HCT116 (cell line): ENCODE measurements at regions not wholly inside any gene's neighbourhood (a gene's known extent, or its start where the extent isn't known, plus 50 kb on each side); places are given as distances from the start of the nearest gene placed in this dataset.

Experiments
- ATAC-seq: fragments of 200-7000 bp; cut with Tn5 transposase; 2 replicates; pipeline ENCODE4 v1.9.1; 2020; ENCODE audit warnings: mild to moderate bottlenecking, moderate library complexity
- BruUV-seq: library from RNA; stranded (reverse); fragments of 400-500 nt; replicated peaks from 2 replicates; lab custom pipeline; 2021; lab: Mats Ljungman, UMichigan
- CTCF ChIA-PET: fragments of 300-600 bp; sonication (Branson Sonifier 250); formaldehyde crosslinking; loops from one replicate; lab custom pipeline; 2021; ENCODE audit warnings: antibody characterized with exemption; lab: Charles Lee
- POLR2A ChIA-PET: fragments of 300-600, 350-600 bp; sonication (Branson Sonifier 250); formaldehyde crosslinking; loops from one replicate; lab custom pipeline; 2021; ENCODE audit warnings: antibody characterized with exemption; lab: Charles Lee
- RAD21 ChIA-PET, 2 experiments: fragments of 300-600 bp; sonication (Branson Sonifier 250); formaldehyde crosslinking; loops; one replicate each; lab custom pipeline; 2023; ENCODE audit warnings: low total read pairs in 2 of 2; ENCODE audit not compliant: uncharacterized antibody in 2 of 2, unreplicated experiment in 2 of 2, low non-redundant PET in 1 of 2; lab: Charles Lee
- DNase-seq: peaks from one replicate; pipeline ENCODE4 v3.0.0-alpha.2; 2010; ENCODE audit warnings: low read depth, low spot score
- H2AFZ ChIP-seq: fragments of 200-600 bp; shearing (Covaris generic), sonication (generic); 2 replicates; pipeline ENCODE4 v1.6.1; 2017; ENCODE audit warnings: low read depth, mixed run types, mixed read lengths, antibody characterized with exemption, low read length; ENCODE audit not compliant: poor library complexity, severe bottlenecking
- H3K27ac ChIP-seq: 2 replicates; pipeline ENCODE4 v1.5.1; 2012; ENCODE audit warnings: low read depth, low read length
- H3K27me3 ChIP-seq: fragments of 200-600 bp; sonication (generic); 2 replicates; pipeline ENCODE4 v1.6.1; 2016; ENCODE audit warnings: mixed run types, low read length, mixed read lengths; ENCODE audit not compliant: insufficient read depth
- H3K36me3 ChIP-seq, 2 experiments: fragments of 200-500 bp in 1 of 2; fragments of 200-600 bp in 1 of 2; sonication (Bioruptor generic) in 1 of 2; sonication (generic) in 1 of 2; 2 replicates each; pipeline versions ENCODE4 v1.5.1 to v1.6.1; 2014 to 2016; ENCODE audit warnings: low read length in 2 of 2, inconsistent platforms in 1 of 2, mixed read lengths in 1 of 2, mixed run types in 1 of 2; ENCODE audit not compliant: insufficient read depth in 2 of 2, control insufficient read depth in 1 of 2
- H3K4me1 ChIP-seq, 2 experiments: fragments of 200-600 bp in 1 of 2; sonication (generic) in 1 of 2; 2 replicates each; pipeline versions ENCODE4 v1.5.1 to v1.6.1; 2012 to 2017; ENCODE audit warnings: low read length in 2 of 2, inconsistent platforms in 1 of 2, mild to moderate bottlenecking in 1 of 2, mixed read lengths in 1 of 2, mixed run types in 1 of 2, moderate library complexity in 1 of 2; ENCODE audit not compliant: insufficient read depth in 2 of 2, control insufficient read depth in 1 of 2
- H3K4me2 ChIP-seq: fragments of 200-600 bp; sonication (generic); 2 replicates; pipeline ENCODE4 v1.6.1; 2017; ENCODE audit warnings: mixed run types, low read length, mixed read lengths
- H3K4me3 ChIP-seq, 2 experiments: fragments of 200-600 bp in 1 of 2; sonication (generic) in 1 of 2; replicated peaks in 1 of 2; 2 replicates each; pipeline ENCODE4 v1.5.1; 2011 to 2016; ENCODE audit warnings: low read length in 2 of 2, control low read depth in 1 of 2, low read depth in 1 of 2, mild to moderate bottlenecking in 1 of 2, mixed read lengths in 1 of 2, mixed run types in 1 of 2
- H3K79me2 ChIP-seq: fragments of 200-600 bp; sonication (generic); 2 replicates; pipeline ENCODE4 v1.6.1; 2017; ENCODE audit warnings: mild to moderate bottlenecking, mixed run types, low read length, moderate library complexity, mixed read lengths; ENCODE audit not compliant: insufficient read depth
- H3K9ac ChIP-seq: fragments of 200-600 bp; sonication (generic); 2 replicates; pipeline ENCODE4 v1.6.1; 2016; ENCODE audit warnings: low read length, mixed read lengths
- H3K9me2 ChIP-seq: fragments of 200-600 bp; sonication (generic), shearing (Covaris generic); 2 replicates; pipeline ENCODE4 v1.6.1; 2017; ENCODE audit warnings: mixed run types, mild to moderate bottlenecking, moderate library complexity; ENCODE audit not compliant: insufficient read depth
- H3K9me3 ChIP-seq, 2 experiments: fragments of 200-500 bp in 1 of 2; fragments of 200-600 bp in 1 of 2; sonication (Bioruptor generic) in 1 of 2; sonication (generic) in 1 of 2; 2 replicates each; pipeline ENCODE4 v1.6.1; 2014 to 2017; ENCODE audit warnings: low read length in 2 of 2, mixed read lengths in 2 of 2, inconsistent platforms in 1 of 2, low read depth in 1 of 2, mild to moderate bottlenecking in 1 of 2, mixed run types in 1 of 2, moderate library complexity in 1 of 2; ENCODE audit not compliant: control insufficient read depth in 1 of 2, insufficient read depth in 1 of 2
- H4K20me1 ChIP-seq: fragments of 200-600 bp; sonication (generic), shearing (Covaris generic); 2 replicates; pipeline ENCODE4 v1.6.1; 2017; ENCODE audit warnings: mixed run types, mild to moderate bottlenecking, moderate library complexity; ENCODE audit not compliant: insufficient read depth
- CBX3 ChIP-seq: IDR thresholded peaks from 2 replicates; pipeline ENCODE4 v1.6.1; 2012; ENCODE audit warnings: low read depth
- CTCF ChIP-seq, 3 experiments: fragments of 200-600 bp in 1 of 3; sonication (generic) in 1 of 3; IDR thresholded peaks in 2 of 3; conservative IDR thresholded peaks in 1 of 3; 2 replicates each; pipeline ENCODE4 v1.5.1; 2012 to 2017; ENCODE audit warnings: low read depth in 2 of 3, low read length in 2 of 3, antibody characterized with exemption in 1 of 3, borderline replicate concordance in 1 of 3, control low read depth in 1 of 3, mild to moderate bottlenecking in 1 of 3, mixed read lengths in 1 of 3, mixed run types in 1 of 3, moderate library complexity in 1 of 3; ENCODE audit not compliant: insufficient read depth in 1 of 3
- FOSL1 ChIP-seq: IDR thresholded peaks from 2 replicates; pipeline ENCODE4 v1.6.1; 2012; ENCODE audit warnings: low read depth
- POLR2A ChIP-seq: IDR thresholded peaks from 2 replicates; pipeline ENCODE4 v1.7.0; 2011; ENCODE audit warnings: borderline replicate concordance; ENCODE audit not compliant: insufficient read depth, insufficient read length; ENCODE audit errors: extremely low read depth
- POLR2AphosphoS5 ChIP-seq: IDR thresholded peaks from 2 replicates; pipeline ENCODE4 v1.6.1; 2011; ENCODE audit warnings: mild to moderate bottlenecking, low read depth, low read length, moderate library complexity
- REST ChIP-seq: IDR thresholded peaks from 2 replicates; pipeline ENCODE4 v1.6.1; 2012; ENCODE audit warnings: low read depth
- SIN3A ChIP-seq: IDR thresholded peaks from 2 replicates; pipeline ENCODE4 v1.6.1; 2012; ENCODE audit warnings: low read depth
- SP1 ChIP-seq: IDR thresholded peaks from 2 replicates; pipeline ENCODE4 v1.6.1; 2012; ENCODE audit warnings: low read depth
- TCF7L2 ChIP-seq: IDR thresholded peaks from 2 replicates; pipeline ENCODE4 v1.7.0; 2011; ENCODE audit warnings: borderline replicate concordance, inconsistent platforms; ENCODE audit not compliant: insufficient read depth, insufficient read length; ENCODE audit errors: extremely low read depth
- ZFX ChIP-seq: fragments of 450-650 bp; IDR thresholded peaks from 2 replicates; pipeline ENCODE4 v1.6.1; 2017
- ZNF274 ChIP-seq: fragments of 200-500 bp; sonication (Bioruptor generic); IDR thresholded peaks from 2 replicates; pipeline ENCODE4 v1.6.1; 2014; ENCODE audit warnings: mild to moderate bottlenecking, low read depth, low read length, inconsistent platforms
- intact Hi-C: fragments of 100-400 bp; cut with micrococcal nuclease; formaldehyde crosslinking; loops from 2 replicates; pipeline ENCODE4 v1.10.0; 2022
- TF ChIP-seq, protein P1 (sequence below): IDR thresholded peaks from 2 replicates; pipeline ENCODE4 v1.6.1; 2012
- TF ChIP-seq, protein P2 (sequence below): IDR thresholded peaks from 2 replicates; pipeline ENCODE4 v1.6.1; 2012
- TF ChIP-seq, protein P3 (sequence below): IDR thresholded peaks from 2 replicates; pipeline ENCODE4 v1.6.1; 2011; ENCODE audit warnings: mild to moderate bottlenecking, low read length, moderate library complexity; ENCODE audit not compliant: insufficient replicate concordance; ENCODE audit errors: extremely low read depth

DNA sequence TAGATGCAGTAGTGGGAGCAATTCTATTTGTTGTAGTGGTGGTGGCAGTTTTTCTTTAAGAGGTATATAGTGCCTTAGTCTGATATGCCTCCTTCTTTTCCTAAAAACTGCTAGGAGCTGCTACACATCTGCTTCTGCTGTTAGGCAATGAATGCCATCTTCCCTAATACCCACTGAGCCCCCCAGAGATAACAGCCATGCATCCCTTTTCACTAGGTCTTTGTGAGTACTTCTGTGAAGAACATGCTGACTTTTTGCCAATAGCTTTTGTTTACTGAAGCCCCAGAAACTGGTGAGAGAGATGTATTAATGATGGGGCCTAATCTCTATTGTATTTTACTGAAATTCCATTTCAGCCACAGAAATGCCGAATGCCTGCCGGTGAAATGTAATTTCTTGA is 92.6 kb upstream of the CHL1 start (continued):
- no peak for TF ChIP-seq CTCF (IDR thresholded peaks at IDR 0.05 in 2 of 3, conservative IDR thresholded peaks at IDR 0.05 in 1 of 3; ENCODE audit: borderline replicate concordance in 1 of 3, insufficient read depth in 1 of 3, low read depth in 2 of 3, low read length in 2 of 3)
- TF ChIP-seq POLR2A = no peak
- TF ChIP-seq SP1 = no peak
- no peak for TF ChIP-seq CBX3

GRCh38 chr3:105585-105984 is 91.0 kb upstream of the CHL1 start:
- POLR2A ChIA-PET = no interaction called here
- RAD21 ChIA-PET = no interaction called here
- Histone ChIP-seq H3K4me3 (no peak overlapping the region), H3K9me2 (no peaks in the 10 kb centered on the region), H3K27ac (no peak overlapping the region), H2AFZ (no peak overlapping the region), H4K20me1 (no peaks in the 10 kb centered on the region), H3K79me2 (no peaks in the 10 kb centered on the region), H3K36me3 (no peaks in the 10 kb centered on the region), H3K27me3 (no peaks in the 10 kb centered on the region), H3K4me2 (no peak overlapping the region), H3K4me1 (no peaks in the 10 kb centered on the region), H3K9me3 (peaks cover 7 to 27% of the 10 kb centered on the region in 2 experiments; a peak in 3 of 4 replicates), H3K9ac (no peak overlapping the region)
- DNase-seq = no peak
- no TSS peak for BruUV-seq
- no peak for ATAC-seq
- CTCF ChIA-PET = no interaction called here
- intact Hi-C loops = no loop called here
- TF ChIP-seq TCF7L2 (no peak), CBX3 (no peak), REST (no peak), POLR2A (no peak), FOSL1 (no peak), ZNF274 (no peak), POLR2AphosphoS5 (no peak), CTCF (IDR thresholded peaks at IDR 0.05 in 2 of 3, conservative IDR thresholded peaks at IDR 0.05 in 1 of 3; ENCODE audit: borderline replicate concordance in 1 of 3, insufficient read depth in 1 of 3, low read depth in 2 of 3, low read length in 2 of 3) (no peak), SIN3A (no peak), ZFX (no peak)
- TF ChIP-seq, protein P1, sequence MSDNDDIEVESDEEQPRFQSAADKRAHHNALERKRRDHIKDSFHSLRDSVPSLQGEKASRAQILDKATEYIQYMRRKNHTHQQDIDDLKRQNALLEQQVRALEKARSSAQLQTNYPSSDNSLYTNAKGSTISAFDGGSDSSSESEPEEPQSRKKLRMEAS = no peak
- TF ChIP-seq, protein P2, sequence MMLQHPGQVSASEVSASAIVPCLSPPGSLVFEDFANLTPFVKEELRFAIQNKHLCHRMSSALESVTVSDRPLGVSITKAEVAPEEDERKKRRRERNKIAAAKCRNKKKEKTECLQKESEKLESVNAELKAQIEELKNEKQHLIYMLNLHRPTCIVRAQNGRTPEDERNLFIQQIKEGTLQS = no peak
- TF ChIP-seq, protein P3, sequence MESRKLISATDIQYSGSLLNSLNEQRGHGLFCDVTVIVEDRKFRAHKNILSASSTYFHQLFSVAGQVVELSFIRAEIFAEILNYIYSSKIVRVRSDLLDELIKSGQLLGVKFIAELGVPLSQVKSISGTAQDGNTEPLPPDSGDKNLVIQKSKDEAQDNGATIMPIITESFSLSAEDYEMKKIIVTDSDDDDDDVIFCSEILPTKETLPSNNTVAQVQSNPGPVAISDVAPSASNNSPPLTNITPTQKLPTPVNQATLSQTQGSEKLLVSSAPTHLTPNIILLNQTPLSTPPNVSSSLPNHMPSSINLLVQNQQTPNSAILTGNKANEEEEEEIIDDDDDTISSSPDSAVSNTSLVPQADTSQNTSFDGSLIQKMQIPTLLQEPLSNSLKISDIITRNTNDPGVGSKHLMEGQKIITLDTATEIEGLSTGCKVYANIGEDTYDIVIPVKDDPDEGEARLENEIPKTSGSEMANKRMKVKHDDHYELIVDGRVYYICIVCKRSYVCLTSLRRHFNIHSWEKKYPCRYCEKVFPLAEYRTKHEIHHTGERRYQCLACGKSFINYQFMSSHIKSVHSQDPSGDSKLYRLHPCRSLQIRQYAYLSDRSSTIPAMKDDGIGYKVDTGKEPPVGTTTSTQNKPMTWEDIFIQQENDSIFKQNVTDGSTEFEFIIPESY = no peak
